ENCODE measurements at regions not wholly inside any gene's neighbourhood (a gene's known extent, or its start where the extent isn't known, plus 50 kb on each side); places are given as distances from the start of the nearest gene placed in this dataset.
"Not testable (repeated sequence)": the region's sequence is repeated elsewhere in the genome, so short reads cannot be mapped to it uniquely, and the experiment has no call there.

GRCh38 chr7:10648289-10648688, 325.4 kb upstream of the PHF14 start:
- H3K4me1 ChIP-seq = no peaks in the 10 kb centered on the region
- H3K27ac ChIP-seq = no peak overlapping the region
- no peak for DNase-seq
- no peaks in the 10 kb centered on the region for H3K9me3 ChIP-seq
- H3K27me3 ChIP-seq = no peaks in the 10 kb centered on the region
- intact Hi-C loops (cut with DNase I; ENCODE audit: low total_unique reads) = no loop called here
- H3K4me3 ChIP-seq = no peak overlapping the region
- no peak for TF ChIP-seq POLR2A (IDR thresholded peaks at IDR 0.05)
- TF ChIP-seq CTCF (IDR thresholded peaks at IDR 0.05) = no peak
- 85% methylated on average over 5 of the region's 5 CpGs for WGBS, 2 donors
- H3K36me3 ChIP-seq (ENCODE audit: low read depth, missing control alignments) = no peaks in the 10 kb centered on the region

- 77 to 83% methylated on average over 7 of the region's 7 CpGs for WGBS, 2 donors
Observed at GRCh38 chr7:10649120-10649519, 324.6 kb upstream of the PHF14 start.

GRCh38 chr7:10655031-10655430, 318.6 kb upstream of the PHF14 start:
- DNase-seq = no peak
- intact Hi-C loops (cut with DNase I; ENCODE audit: low total_unique reads) = no loop called here
- no peak overlapping the region for H3K27ac ChIP-seq
- no peak for TF ChIP-seq POLR2A (IDR thresholded peaks at IDR 0.05)
- WGBS, 2 donors = 50 to 76% methylated on average over 1 of the region's 1 CpG
- no peaks in the 10 kb centered on the region for H3K9me3 ChIP-seq
- H3K36me3 ChIP-seq (ENCODE audit: low read depth, missing control alignments) = no peaks in the 10 kb centered on the region
- H3K4me3 ChIP-seq = no peak overlapping the region
- no peaks in the 10 kb centered on the region for H3K27me3 ChIP-seq
- H3K4me1 ChIP-seq = no peaks in the 10 kb centered on the region

More at GRCh38 chr7:10649120-10649519, 324.6 kb upstream of the PHF14 start:
- H3K4me1 ChIP-seq; H3K4me3 ChIP-seq; H3K36me3 ChIP-seq (ENCODE audit: low read depth, missing control alignments); H3K9me3 ChIP-seq; intact Hi-C loops (cut with DNase I; ENCODE audit: low total_unique reads); H3K27me3 ChIP-seq; H3K27ac ChIP-seq; DNase-seq: not testable (repeated sequence)

GRCh38 chr7:10657201-10657600, 316.5 kb upstream of the PHF14 start:
- Histone ChIP-seq H3K27me3 (no peaks in the 10 kb centered on the region), H3K4me1 (no peaks in the 10 kb centered on the region), H3K27ac (no peak overlapping the region), H3K36me3 (ENCODE audit: low read depth, missing control alignments) (no peaks in the 10 kb centered on the region), H3K9me3 (no peaks in the 10 kb centered on the region), H3K4me3 (no peak overlapping the region)
- WGBS, 2 donors = 72 to 77% methylated on average over 1 of the region's 1 CpG
- no peak for TF ChIP-seq CTCF (IDR thresholded peaks at IDR 0.05)
- no peak for TF ChIP-seq POLR2A (IDR thresholded peaks at IDR 0.05)
- intact Hi-C loops (cut with DNase I; ENCODE audit: low total_unique reads) = no loop called here
- no peak for DNase-seq

- no peak for DNase-seq
- H3K27ac ChIP-seq = no peak overlapping the region
- intact Hi-C loops (cut with DNase I; ENCODE audit: low total_unique reads) = no loop called here
- no peak overlapping the region for H3K4me3 ChIP-seq
- no peaks in the 10 kb centered on the region for H3K27me3 ChIP-seq
- no peaks in the 10 kb centered on the region for H3K4me1 ChIP-seq
- H3K36me3 ChIP-seq (ENCODE audit: low read depth, missing control alignments) = no peaks in the 10 kb centered on the region
- TF ChIP-seq POLR2A (IDR thresholded peaks at IDR 0.05) (no peak), CTCF (IDR thresholded peaks at IDR 0.05) (no peak)
- H3K9me3 ChIP-seq = no peaks in the 10 kb centered on the region
Observed at GRCh38 chr7:10657837-10658236, 315.8 kb upstream of the PHF14 start.

GRCh38 chr7:10662491-10662890, 311.2 kb upstream of the PHF14 start:
- TF ChIP-seq POLR2A (IDR thresholded peaks at IDR 0.05) = no peak
- no peak for TF ChIP-seq CTCF (IDR thresholded peaks at IDR 0.05)
- no peaks in the 10 kb centered on the region for H3K4me1 ChIP-seq
- no peaks in the 10 kb centered on the region for H3K27me3 ChIP-seq
- WGBS, 2 donors = 19 to 26% methylated on average over 1 of the region's 1 CpG
- H3K4me3 ChIP-seq = no peak overlapping the region
- H3K36me3 ChIP-seq (ENCODE audit: low read depth, missing control alignments) = no peaks in the 10 kb centered on the region
- DNase-seq = no peak
- no peak overlapping the region for H3K27ac ChIP-seq
- H3K9me3 ChIP-seq = no peaks in the 10 kb centered on the region
- intact Hi-C loops (cut with DNase I; ENCODE audit: low total_unique reads) = no loop called here

Data from testis (tissue), 2 donors.